Neuronal stem cell (in vitro differentiated cells): ENCODE measurements at regions not wholly inside any gene's neighbourhood (a gene's known extent, or its start where the extent isn't known, plus 50 kb on each side); places are given as distances from the start of the nearest gene placed in this dataset.

Experiments
- DNase-seq: peaks from one replicate; pipeline ENCODE4 v3.0.0-alpha.2; 2013; ENCODE audit warnings: low spot score
- H2AFZ ChIP-seq: one replicate; pipeline ENCODE4 v1.6.1; 2013; ENCODE audit warnings: mild to moderate bottlenecking, low read length, inconsistent platforms
- H2AK5ac ChIP-seq: 2 replicates; pipeline ENCODE4 v1.6.1; 2013; ENCODE audit warnings: low read depth, mild to moderate bottlenecking, inconsistent platforms, low read length, moderate library complexity, mixed read lengths
- H2BK120ac ChIP-seq: 2 replicates; pipeline ENCODE4 v1.6.1; 2013; ENCODE audit warnings: low read depth, mild to moderate bottlenecking, inconsistent platforms, low read length, moderate library complexity, mixed read lengths
- H2BK12ac ChIP-seq: one replicate; pipeline ENCODE4 v1.6.1; 2013; ENCODE audit warnings: low read length, inconsistent platforms
- H2BK15ac ChIP-seq: 2 replicates; pipeline ENCODE4 v1.6.1; 2013; ENCODE audit warnings: mild to moderate bottlenecking, low read length, inconsistent platforms, mixed read lengths
- H2BK5ac ChIP-seq: one replicate; pipeline ENCODE4 v1.6.1; 2013; ENCODE audit warnings: inconsistent platforms, mild to moderate bottlenecking, low read length, moderate library complexity
- H3K14ac ChIP-seq: one replicate; pipeline ENCODE4 v1.6.1; 2013; ENCODE audit warnings: low read length, inconsistent platforms
- H3K18ac ChIP-seq: 2 replicates; pipeline ENCODE4 v1.6.1; 2013; ENCODE audit warnings: low read length, inconsistent platforms
- H3K23ac ChIP-seq: 2 replicates; pipeline ENCODE4 v1.6.1; 2013; ENCODE audit warnings: low read depth, mild to moderate bottlenecking, mixed read lengths, low read length, inconsistent platforms; ENCODE audit not compliant: poor library complexity
- H3K27ac ChIP-seq: replicated peaks from 3 replicates; pipeline ENCODE4 v1.5.1; 2013; ENCODE audit warnings: low read length, inconsistent platforms
- H3K27me3 ChIP-seq, 3 experiments: 2 replicates each; pipeline ENCODE4 v1.6.1; 2013; ENCODE audit warnings: low read length in 3 of 3, mild to moderate bottlenecking in 2 of 3, inconsistent platforms in 1 of 3, low read depth in 1 of 3, mixed read lengths in 1 of 3, moderate library complexity in 1 of 3; ENCODE audit not compliant: control insufficient read depth in 3 of 3, insufficient read depth in 3 of 3
- H3K36me3 ChIP-seq, 2 donors: replicated peaks in 1 of 2; 2 replicates each; pipeline ENCODE4 v1.6.1; 2013; ENCODE audit warnings: low read length in 2 of 2; ENCODE audit not compliant: control insufficient read depth in 2 of 2, insufficient read depth in 2 of 2
- H3K4ac ChIP-seq: 2 replicates; pipeline ENCODE4 v1.6.1; 2013; ENCODE audit warnings: inconsistent platforms, mild to moderate bottlenecking, low read length, moderate library complexity
- H3K4me1 ChIP-seq, 2 donors: 1 replicate in 1 of 2; 2 replicates in 1 of 2; pipeline ENCODE4 v1.6.1; 2013; ENCODE audit warnings: low read length in 2 of 2, low read depth in 1 of 2; ENCODE audit not compliant: control insufficient read depth in 2 of 2, insufficient read depth in 1 of 2
- H3K4me2 ChIP-seq: one replicate; pipeline ENCODE4 v1.6.1; 2013; ENCODE audit warnings: mild to moderate bottlenecking, low read length, inconsistent platforms; ENCODE audit not compliant: insufficient read depth, poor library complexity, severe bottlenecking
- H3K4me3 ChIP-seq, 2 donors: 2 replicates each; pipeline ENCODE4 v1.5.1; 2013; ENCODE audit warnings: low read length in 2 of 2, mild to moderate bottlenecking in 2 of 2, inconsistent platforms in 1 of 2, moderate library complexity in 1 of 2
- H3K79me1 ChIP-seq: one replicate; pipeline ENCODE4 v1.6.1; 2013; ENCODE audit warnings: low read depth, mild to moderate bottlenecking, inconsistent platforms, low read length, moderate library complexity
- H3K9ac ChIP-seq: one replicate; pipeline ENCODE4 v1.6.1; 2013; ENCODE audit warnings: mild to moderate bottlenecking, low read depth, low read length, inconsistent platforms; ENCODE audit not compliant: poor library complexity
- H3K9me3 ChIP-seq, 2 donors: replicated peaks in 1 of 2; 2 replicates each; pipeline versions ENCODE3 to v1.6.1; 2013; ENCODE audit warnings: low read length in 2 of 2, mild to moderate bottlenecking in 2 of 2, inconsistent platforms in 1 of 2, low read depth in 1 of 2, mixed read lengths in 1 of 2, moderate library complexity in 1 of 2; ENCODE audit not compliant: control insufficient read depth in 2 of 2, insufficient read depth in 1 of 2
- H4K8ac ChIP-seq: one replicate; pipeline ENCODE4 v1.6.1; 2013; ENCODE audit warnings: low read depth, mild to moderate bottlenecking, inconsistent platforms, low read length, moderate library complexity
- H4K91ac ChIP-seq: one replicate; pipeline ENCODE4 v1.6.1; 2013; ENCODE audit warnings: low read length, low read depth, mild to moderate bottlenecking, inconsistent platforms; ENCODE audit not compliant: poor library complexity
- WGBS, 2 donors: extraction: QIAGEN DNeasy Blood & Tissue Kit; methylation state at CpG; one replicate each; pipeline ENCODE4 v1.1.7; 2013; ENCODE audit warnings: missing lambda C conversion rate in 2 of 2, mixed read lengths in 1 of 2; ENCODE audit not compliant: insufficient read length in 2 of 2, insufficient replicate concordance in 1 of 2; ENCODE audit errors: extremely low coverage in 2 of 2; 5-methylcytosine and 5-hydroxymethylcytosine counted together

DNA sequence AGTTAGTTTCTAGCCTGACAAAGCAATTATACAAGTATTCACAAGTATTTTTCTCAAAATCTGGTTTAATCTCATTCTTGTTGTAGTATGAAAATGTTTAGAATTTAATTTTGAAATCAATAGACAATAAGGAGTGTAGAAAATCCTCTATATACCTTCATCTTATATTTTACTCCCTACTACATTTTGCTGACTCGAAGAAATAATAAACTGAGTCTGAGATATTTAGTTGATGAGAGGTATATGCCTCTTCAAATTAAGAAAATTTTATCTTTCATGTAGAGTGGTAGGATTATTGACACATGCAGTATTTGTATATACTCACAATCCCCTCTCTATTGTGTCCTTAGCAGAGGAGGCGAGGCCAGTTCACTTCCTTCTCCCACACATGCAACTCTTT is 477.7 kb downstream of the MAN2A1 start:
- Histone ChIP-seq H3K36me3 (no peaks in the 10 kb centered on the region), H4K8ac (no peak overlapping the region), H2BK5ac (no peak overlapping the region), H3K4me1 (no peaks in the 10 kb centered on the region), H2BK120ac (no peak overlapping the region), H3K4ac (no peak overlapping the region), H2AFZ (no peak overlapping the region), H2BK12ac (no peak overlapping the region), H3K79me1 (no peaks in the 10 kb centered on the region), H3K4me3 (no peak overlapping the region), H3K4me2 (no peak overlapping the region), H2AK5ac (no peak overlapping the region), H4K91ac (no peak overlapping the region), H3K23ac (no peak overlapping the region), H3K27me3 (no peaks in the 10 kb centered on the region), H2BK15ac (no peak overlapping the region), H3K9me3 (peaks cover 5 to 11% of the 10 kb centered on the region in 2 donors), H3K9ac (no peak overlapping the region), H3K14ac (no peak overlapping the region), H3K18ac (no peak overlapping the region), H3K27ac (no peak overlapping the region)
- WGBS, 2 donors, result no CpG with 5 or more reads among the region's 2 CpGs
- DNase-seq, result no peak

GRCh38 chr5:110169461-110169860 is 479.7 kb downstream of the MAN2A1 start:
- Histone ChIP-seq H3K36me3 (no peaks in the 10 kb centered on the region), H3K4me3 (no peak overlapping the region), H3K14ac (no peak overlapping the region), H4K91ac (no peak overlapping the region), H2BK12ac (no peak overlapping the region), H2BK5ac (no peak overlapping the region), H3K79me1 (no peaks in the 10 kb centered on the region), H3K4ac (no peak overlapping the region), H3K27me3 (no peaks in the 10 kb centered on the region), H3K4me2 (no peak overlapping the region), H4K8ac (no peak overlapping the region), H3K9me3 (peaks cover 5 to 11% of the 10 kb centered on the region in 2 donors), H2BK15ac (no peak overlapping the region), H3K23ac (no peak overlapping the region), H2AK5ac (no peak overlapping the region), H2BK120ac (no peak overlapping the region), H3K4me1 (no peaks in the 10 kb centered on the region), H3K9ac (no peak overlapping the region), H3K18ac (no peak overlapping the region), H3K27ac (no peak overlapping the region), H2AFZ (no peak overlapping the region)
- WGBS, 2 donors, result no CpG with 5 or more reads among the region's 2 CpGs
- no peak for DNase-seq

DNA sequence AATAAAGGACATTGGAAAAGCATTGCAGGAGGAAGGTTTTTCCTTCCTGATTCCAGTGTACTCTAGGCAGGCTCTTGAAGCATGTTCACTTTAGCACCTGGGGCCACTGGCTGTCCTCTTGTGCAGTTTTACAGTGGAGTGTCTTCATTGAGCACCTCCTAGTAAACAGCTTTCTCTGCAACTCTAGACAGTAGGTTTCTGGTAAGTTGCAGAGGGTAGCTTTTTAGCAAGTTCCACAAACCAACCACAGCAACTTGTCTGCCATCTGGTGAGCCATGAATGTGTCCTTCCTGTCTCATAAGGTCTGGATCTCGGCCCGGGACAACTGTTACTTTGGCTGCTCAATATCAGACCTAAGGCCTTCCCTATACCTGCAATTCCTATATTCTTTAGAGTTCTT is 488.0 kb downstream of the MAN2A1 start:
- Histone ChIP-seq H3K4ac (no peak overlapping the region), H3K4me2 (no peak overlapping the region), H3K18ac (peak overlapping the region; percentile 73), H3K14ac (no peak overlapping the region), H3K27me3 (no peaks in the 10 kb centered on the region), H3K9me3 (peaks cover 3 to 22% of the 10 kb centered on the region in 2 donors), H2BK5ac (no peak overlapping the region), H3K27ac (peak overlapping the region; percentile 52), H3K4me3 (no peak overlapping the region), H3K4me1 (peaks cover 3 to 25% of the 10 kb centered on the region in 2 donors), H3K79me1 (no peaks in the 10 kb centered on the region), H3K9ac (no peak overlapping the region), H2BK15ac (no peak overlapping the region), H4K8ac (no peak overlapping the region), H2BK12ac (no peak overlapping the region), H2AFZ (peak overlapping the region; percentile 27), H4K91ac (no peak overlapping the region), H3K23ac (no peak overlapping the region), H3K36me3 (peaks cover 0 to 3% of the 10 kb centered on the region in 2 donors), H2BK120ac (no peak overlapping the region), H2AK5ac (no peak overlapping the region)
- DNase-seq, result no peak
- WGBS, 2 donors, result no CpG with 5 or more reads among the region's 2 CpGs

GRCh38 chr5:110179321-110179720 is 489.6 kb downstream of the MAN2A1 start:
- Histone ChIP-seq H4K8ac (no peak overlapping the region), H3K27ac (peak overlapping the region; percentile 87), H3K9ac (no peak overlapping the region)

More at GRCh38 chr5:110179321-110179720, 489.6 kb downstream of the MAN2A1 start:
- Histone ChIP-seq H2BK15ac (no peak overlapping the region), H3K4me2 (no peak overlapping the region), H2AK5ac (no peak overlapping the region), H3K14ac (no peak overlapping the region), H2BK5ac (no peak overlapping the region), H2BK12ac (no peak overlapping the region), H3K4me3 (peak overlapping the region in 1 of 2 donors; percentile 43), H3K79me1 (no peaks in the 10 kb centered on the region), H3K9me3 (peaks cover 5 to 35% of the 10 kb centered on the region in 2 donors), H3K23ac (no peak overlapping the region), H3K4ac (no peak overlapping the region), H3K36me3 (peaks cover 0 to 5% of the 10 kb centered on the region in 2 donors), H3K18ac (no peak overlapping the region), H2AFZ (peak overlapping the region; percentile 30), H4K91ac (no peak overlapping the region), H3K27me3 (no peaks in the 10 kb centered on the region), H3K4me1 (peaks cover 3 to 25% of the 10 kb centered on the region in 2 donors), H2BK120ac (no peak overlapping the region)
- no CpG with 5 or more reads among the region's 2 CpGs for WGBS, 2 donors
- peak; percentile 93 for DNase-seq
